ENCODE measurements at regions not wholly inside any gene's neighbourhood (a gene's known extent, or its start where the extent isn't known, plus 50 kb on each side); places are given as distances from the start of the nearest gene placed in this dataset.

- TF ChIP-seq E2F6 (IDR thresholded peaks at IDR 0.05) (no peak), RXRA (IDR thresholded peaks at IDR 0.05; ENCODE audit: insufficient read depth, low read depth, low read length) (no peak), SIX5 (IDR thresholded peaks at IDR 0.05; ENCODE audit: low read depth, low read length) (no peak), RAD21 (IDR thresholded peaks at IDR 0.05 in 1 of 2, conservative IDR thresholded peaks at IDR 0.05 in 1 of 2; ENCODE audit: low read depth in 2 of 2, low read length in 2 of 2) (no peak), NANOG (IDR thresholded peaks at IDR 0.05; ENCODE audit: insufficient read depth, low read depth, low read length, poor library complexity, severe bottlenecking) (no peak)
Observed at GRCh38 chr7:81030472-81030871, 111.6 kb upstream of the SEMA3C start (continued).
